Mucosa of descending colon (tissue), 3 donors: ENCODE measurements at regions not wholly inside any gene's neighbourhood (a gene's known extent, or its start where the extent isn't known, plus 50 kb on each side); places are given as distances from the start of the nearest gene placed in this dataset.

Source experiments
- ATAC-seq: fragments of 200-7000 bp; cut with Tn5 transposase; one replicate; pipeline ENCODE4 v1.9.1; 2020; ENCODE audit warnings: mild to moderate bottlenecking, moderate library complexity
- DNase-seq, 3 donors: peaks; one replicate each; pipeline ENCODE4 v3.0.0-alpha.2; 2020
- H3K36me3 ChIP-seq: fragments of 200-600 bp; one replicate; pipeline ENCODE4 v1.8.0; 2021; ENCODE audit warnings: low read depth, mild to moderate bottlenecking
- H3K4me1 ChIP-seq: fragments of 200-600 bp; one replicate; pipeline ENCODE4 v1.8.0; 2021; ENCODE audit warnings: low read depth, mild to moderate bottlenecking
- H3K4me3 ChIP-seq: fragments of 200-600 bp; one replicate; pipeline ENCODE4 v1.8.0; 2021; ENCODE audit warnings: mild to moderate bottlenecking
- H3K9me3 ChIP-seq: fragments of 200-600 bp; one replicate; pipeline ENCODE4 v1.8.0; 2021; ENCODE audit warnings: mild to moderate bottlenecking
- CTCF ChIP-seq: fragments of 200-600 bp; IDR thresholded peaks from one replicate; pipeline ENCODE4 v1.8.0; 2022; ENCODE audit warnings: antibody characterized with exemption, mild to moderate bottlenecking
- intact Hi-C, 2 donors: fragments of 100-400 bp; cut with DNase I in 1 of 2; cut with micrococcal nuclease in 1 of 2; formaldehyde crosslinking; loops; one replicate each; pipeline versions ENCODE4 v1.11.0 to v1.11.1; 2022; cut with DNase I, micrococcal nuclease
- donor health status: DM: no; HTN: no; CAD: no; lungs with moderate emphysema.
- donor health status: DM: no; HTN: no; CAD: no.
- donor health status: DM: no; HTN: yes; CAD: no.

- TF ChIP-seq CTCF, result no peak
- Histone ChIP-seq H3K36me3 (no peaks in the 10 kb centered on the region), H3K4me3 (no peak overlapping the region), H3K9me3 (no peaks in the 10 kb centered on the region), H3K4me1 (no peaks in the 10 kb centered on the region)
- intact Hi-C loops, result no loop called here
- no peak for DNase-seq
- ATAC-seq, result no peak
Measured at GRCh38 chr15:60228619-60229018, 169.2 kb downstream of the ANXA2 start.

- ATAC-seq, result no peak
Measured at GRCh38 chr15:60235951-60236710, 161.7 kb downstream of the ANXA2 start.

GRCh38 chr15:60237446-60237845 lies 160.3 kb downstream of the ANXA2 start:
- Histone ChIP-seq H3K4me3 (no peak overlapping the region), H3K36me3 (no peaks in the 10 kb centered on the region), H3K9me3 (no peaks in the 10 kb centered on the region), H3K4me1 (no peaks in the 10 kb centered on the region)
- ATAC-seq, result no peak
- DNase-seq, result no peak
- TF ChIP-seq CTCF, result no peak
- intact Hi-C loops, result no loop called here

More at GRCh38 chr15:60235951-60236710, 161.7 kb downstream of the ANXA2 start:
- no peaks in the 10 kb centered on the region for H3K9me3 ChIP-seq
- intact Hi-C loops, result no loop called here
- H3K36me3 ChIP-seq, result no peaks in the 10 kb centered on the region
- H3K4me3 ChIP-seq, result no peak overlapping the region
- H3K4me1 ChIP-seq, result no peaks in the 10 kb centered on the region
- no peak for DNase-seq
- TF ChIP-seq CTCF, result no peak

- no peaks in the 10 kb centered on the region for H3K9me3 ChIP-seq
Measured at GRCh38 chr15:60243769-60244168, 154.0 kb downstream of the ANXA2 start.

GRCh38 chr15:60244813-60245212 lies 153.0 kb downstream of the ANXA2 start:
- DNase-seq (no peak), ATAC-seq (no peak)
- Histone ChIP-seq H3K9me3 (no peaks in the 10 kb centered on the region), H3K36me3 (no peaks in the 10 kb centered on the region), H3K4me1 (no peaks in the 10 kb centered on the region), H3K4me3 (no peak overlapping the region)
- TF ChIP-seq CTCF, result no peak
- intact Hi-C loops, result no loop called here

More at GRCh38 chr15:60243769-60244168, 154.0 kb downstream of the ANXA2 start:
- DNase-seq (no peak), ATAC-seq (no peak)
- no peak for TF ChIP-seq CTCF
- H3K36me3 ChIP-seq, result no peaks in the 10 kb centered on the region
- intact Hi-C loops, result no loop called here
- H3K4me1 ChIP-seq, result no peaks in the 10 kb centered on the region
- H3K4me3 ChIP-seq, result no peak overlapping the region
